Heart right ventricle (tissue), 16 donors: ENCODE measurements at regions not wholly inside any gene's neighbourhood (a gene's known extent, or its start where the extent isn't known, plus 50 kb on each side); places are given as distances from the start of the nearest gene placed in this dataset.

Experiments used
- ATAC-seq, 8 donors: fragments of 200-7000 bp; cut with Tn5 transposase; one replicate each; pipeline ENCODE4 v1.9.1; 2020; ENCODE audit warnings: mild to moderate bottlenecking in 8 of 8, moderate library complexity in 8 of 8, moderate number of reproducible peaks in 1 of 8
- DNase-seq, 2 donors: peaks; one replicate each; pipeline ENCODE4 v3.0.0-alpha.2; 2020
- H3K27ac ChIP-seq, 10 donors: fragments of 200-600 bp; sonication (generic) in 2 of 10; one replicate each; pipeline versions ENCODE4 v1.5.0 to v1.8.0; 2020 to 2022; ENCODE audit warnings: mild to moderate bottlenecking in 3 of 10
- H3K27me3 ChIP-seq, 7 donors: fragments of 200-600 bp; one replicate each; pipeline ENCODE4 v1.8.0; 2021 to 2022; ENCODE audit warnings: mild to moderate bottlenecking in 2 of 7
- H3K36me3 ChIP-seq, 9 donors: fragments of 200-600 bp; sonication (generic) in 1 of 9; one replicate each; pipeline versions ENCODE4 v1.5.0 to v1.8.0; 2020 to 2022; ENCODE audit warnings: mild to moderate bottlenecking in 2 of 9
- H3K4me1 ChIP-seq, 9 donors: fragments of 200-600 bp; sonication (generic) in 1 of 9; one replicate each; pipeline versions ENCODE4 v1.5.0 to v1.8.0; 2020 to 2022; ENCODE audit warnings: mild to moderate bottlenecking in 4 of 9
- H3K4me3 ChIP-seq, 10 donors: fragments of 200-600 bp; sonication (generic) in 2 of 10; one replicate each; pipeline versions ENCODE4 v1.5.0 to v1.8.0; 2020 to 2022; ENCODE audit warnings: mild to moderate bottlenecking in 7 of 10, moderate library complexity in 2 of 10
- H3K9me3 ChIP-seq, 11 donors: fragments of 200-600 bp in 10 of 11; sonication (generic) in 2 of 11; one replicate each; pipeline versions ENCODE4 v1.5.0 to v1.8.0; 2013 to 2022; ENCODE audit warnings: mild to moderate bottlenecking in 2 of 11, control low read depth in 1 of 11, moderate library complexity in 1 of 11
- CTCF ChIP-seq, 9 donors: fragments of 200-600 bp; sonication (generic) in 2 of 9; IDR thresholded peaks; one replicate each; pipeline versions ENCODE4 v1.5.0 to v1.8.0; 2021 to 2022; ENCODE audit warnings: antibody characterized with exemption in 9 of 9, mild to moderate bottlenecking in 5 of 9, moderate library complexity in 1 of 9
- whole genome bisulfite sequencing, 2 donors: extraction: QIAGEN DNeasy Blood & Tissue Kit; methylation state at CpG; one replicate each; pipeline ENCODE4 v1.1.7; 2013; ENCODE audit warnings: inconsistent platforms in 1 of 2; 5-methylcytosine and 5-hydroxymethylcytosine counted together
- intact Hi-C, 10 donors: fragments of 100-400 bp; cut with DNase I; formaldehyde crosslinking; loops; one replicate each; pipeline versions ENCODE4 v1.11.1 to v1.14.2; 2022
- donor health status: Arrhythmogenic right ventricular cardiomyopathy.
- donor health status: ischemic (EF 13 %, LVEDD 7.1; RV severe dilation, severe dysfunction).
- donor health status: healthy with polysubstance abuse.
- donor health status: DM: no; HTN: yes; CAD: no.
- donor health status: DM: no; HTN: no; CAD: no.
- donor health status: ischemic (EF 25% LVEDD 6.9; RV normal size, moderate dysfunction).
- donor health status: ischemic (EF 25% LVEDD 5.7; RV mildly dilated, moderate dysfunction).
- donor health status: healthy.
- donor health status: DM: yes; HTN: yes; CAD: no.
- donor health status: Ischemic cardiomyopathy.
- donor health status: ischemic (EF 35%, LVEDD 5.7; RV mildly dilated, moderate dysfunction).
- donor health status: nonischemic (EF 11% LVEDD 7.7; RV severe dilation, severe dysfunction).
- donor health status: DM: yes; HTN: yes; CAD: no.
- donor health status: PGD.
- donor health status: ischemic (EF 29% LVEDD 5.4; RV normal size, mild dysfunction).
- donor health status: nonischemic (EF 23%, LVEDD 6.1; RV moderate dilation, normal function).

- H3K4me1 ChIP-seq, result peaks cover 0 to 25% (median 11%) of the 10 kb centered on the region in 9 donors
- 86 to 88% methylated on average over 5 of the region's 5 CpGs for WGBS, 2 donors
- H3K9me3 ChIP-seq, result no peaks in the 10 kb centered on the region
- no peaks in the 10 kb centered on the region for H3K36me3 ChIP-seq
- H3K27me3 ChIP-seq, result no peaks in the 10 kb centered on the region
- no peak overlapping the region for H3K4me3 ChIP-seq
- ATAC-seq (no peak), DNase-seq (no peak)
- no peak overlapping the region for H3K27ac ChIP-seq
- no peak for TF ChIP-seq CTCF (IDR thresholded peaks at IDR 0.05)
- intact Hi-C loops, result loop anchor here in 1 of 10 donors (10.0 kb wide), 1 partner anchor 61 kb away; no protein-coding TSS in a partner anchor
These were observed 227.2 kb downstream of the LY86 start for GRCh38 chr6:6815732-6816131.

- no peak for DNase-seq
- no peaks in the 10 kb centered on the region for H3K27me3 ChIP-seq
- H3K36me3 ChIP-seq, result no peaks in the 10 kb centered on the region
- no peak for TF ChIP-seq CTCF (IDR thresholded peaks at IDR 0.05)
- ATAC-seq, result no peak
- 90 to 96% methylated on average over 7 of the region's 7 CpGs for WGBS, 2 donors
- intact Hi-C loops, result loop anchor here in 1 of 10 donors (10.0 kb wide), 1 partner anchor 62 kb away; no protein-coding TSS in a partner anchor
- H3K4me3 ChIP-seq, result no peak overlapping the region
- no peak overlapping the region for H3K27ac ChIP-seq
- peaks cover 0 to 15% (median 5%) of the 10 kb centered on the region in 9 donors for H3K4me1 ChIP-seq
- no peaks in the 10 kb centered on the region for H3K9me3 ChIP-seq
These were observed 228.2 kb downstream of the LY86 start for GRCh38 chr6:6816716-6817115.

GRCh38 chr6:6818078-6818639, 229.6 kb downstream of the LY86 start:
- no peak for DNase-seq
- WGBS, 2 donors, result 93 to 95% methylated on average over 10 of the region's 10 CpGs
- intact Hi-C loops, result loop anchor here in 1 of 10 donors (10.0 kb wide), 1 partner anchor 63 kb away; no protein-coding TSS in a partner anchor
- Histone ChIP-seq H3K27me3 (no peaks in the 10 kb centered on the region), H3K36me3 (no peaks in the 10 kb centered on the region), H3K4me1 (peaks cover 0 to 10% (median 0%) of the 10 kb centered on the region in 9 donors), H3K4me3 (no peak overlapping the region), H3K9me3 (no peaks in the 10 kb centered on the region), H3K27ac (no peak overlapping the region)
- no peak for TF ChIP-seq CTCF (IDR thresholded peaks at IDR 0.05)
- no peak for ATAC-seq

GRCh38 chr6:6820641-6821238, 232.2 kb downstream of the LY86 start:
- intact Hi-C loops, result loop anchor here in 2 of 10 donors (5.0 to 10.0 kb wide), 2 partner anchors 68 to 74 kb away; no protein-coding TSS in a partner anchor
- H3K27me3 ChIP-seq, result no peaks in the 10 kb centered on the region
- no peaks in the 10 kb centered on the region for H3K36me3 ChIP-seq
- peaks cover 0 to 22% (median 10%) of the 10 kb centered on the region in 9 donors for H3K4me1 ChIP-seq
- ATAC-seq, result no peak
- no peak overlapping the region for H3K4me3 ChIP-seq
- no peak overlapping the region for H3K27ac ChIP-seq
- 71 to 83% methylated on average over 10 of the region's 10 CpGs for WGBS, 2 donors
- H3K9me3 ChIP-seq, result no peaks in the 10 kb centered on the region
- no peak for TF ChIP-seq CTCF (IDR thresholded peaks at IDR 0.05)
- DNase-seq, result no peak
